Muscle layer of duodenum (tissue), 2 donors: ENCODE measurements at regions not wholly inside any gene's neighbourhood (a gene's known extent, or its start where the extent isn't known, plus 50 kb on each side); places are given as distances from the start of the nearest gene placed in this dataset.
"Not testable (repeated sequence)": the region's sequence is repeated elsewhere in the genome, so short reads cannot be mapped to it uniquely, and the experiment has no call there.

ENCODE experiments used
- H3K27ac ChIP-seq: one replicate; pipeline ENCODE4 v1.7.0; 2013; ENCODE audit warnings: mild to moderate bottlenecking, low read length
- H3K27me3 ChIP-seq: one replicate; pipeline ENCODE4 v1.7.0; 2013; ENCODE audit warnings: low read depth, mild to moderate bottlenecking, control low read depth, low read length
- H3K36me3 ChIP-seq, 2 donors: one replicate each; pipeline ENCODE4 v1.7.0; 2013; ENCODE audit warnings: low read length in 2 of 2, control low read depth in 1 of 2, mild to moderate bottlenecking in 1 of 2; ENCODE audit not compliant: insufficient read depth in 2 of 2, control insufficient read depth in 1 of 2
- H3K4me1 ChIP-seq, 2 donors: one replicate each; pipeline ENCODE4 v1.7.0; 2013; ENCODE audit warnings: low read length in 2 of 2, mild to moderate bottlenecking in 2 of 2, control low read depth in 1 of 2, moderate library complexity in 1 of 2; ENCODE audit not compliant: insufficient read depth in 2 of 2, control insufficient read depth in 1 of 2
- H3K4me3 ChIP-seq, 2 donors: one replicate each; pipeline ENCODE4 v1.7.0; 2013; ENCODE audit warnings: low read length in 2 of 2, low read depth in 1 of 2, mild to moderate bottlenecking in 1 of 2
- H3K9me3 ChIP-seq, 2 donors: one replicate each; pipeline ENCODE4 v1.7.0; 2013; ENCODE audit warnings: low read length in 2 of 2, control low read depth in 1 of 2, mild to moderate bottlenecking in 1 of 2; ENCODE audit not compliant: control insufficient read depth in 1 of 2
- donor health status: healthy.

DNA sequence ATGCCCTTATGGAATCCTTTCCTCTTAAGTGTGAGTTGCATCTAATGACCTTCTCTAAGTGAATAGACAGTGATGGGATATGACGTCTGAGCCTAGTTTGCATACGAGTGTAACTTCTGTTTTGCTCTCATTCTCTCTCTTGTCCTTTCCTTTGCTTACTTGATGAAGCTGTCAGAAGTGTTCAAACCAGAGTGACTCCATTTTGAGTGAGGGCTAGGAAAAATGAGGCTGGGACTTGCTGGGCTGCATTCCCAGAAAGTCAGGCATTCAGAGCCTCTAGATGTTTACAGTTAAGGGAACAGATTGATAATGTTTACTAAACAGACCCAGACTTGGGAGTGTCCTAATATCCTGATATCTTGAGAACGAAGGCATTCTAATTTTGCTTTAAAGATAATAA is 311.2 kb upstream of the SOX4 start:
- H3K36me3 ChIP-seq, H3K27ac ChIP-seq, H3K9me3 ChIP-seq, H3K4me1 ChIP-seq, H3K4me3 ChIP-seq, H3K27me3 ChIP-seq: not testable (repeated sequence)

DNA sequence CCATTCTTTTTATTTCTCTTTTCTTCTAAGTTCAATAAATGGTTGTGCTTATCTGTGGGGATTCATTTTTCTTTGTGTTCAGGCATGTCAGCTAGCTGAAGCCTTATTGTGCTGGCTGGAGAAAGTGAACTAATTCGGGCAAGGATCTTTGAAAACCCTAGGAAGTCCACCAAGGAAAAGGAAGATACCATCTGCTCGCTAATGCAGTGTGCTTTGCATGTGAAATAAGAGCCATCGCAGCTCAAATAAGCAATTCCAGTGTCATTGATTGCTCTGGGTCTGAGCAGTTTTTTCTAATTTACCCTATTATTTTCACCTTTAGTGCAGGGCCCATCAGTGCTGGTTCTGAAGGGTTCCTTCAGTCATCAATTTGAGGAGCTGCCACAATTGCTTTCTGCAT is 309.4 kb upstream of the SOX4 start:
- Histone ChIP-seq H3K36me3 (no peaks in the 10 kb centered on the region), H3K27me3 (no peaks in the 10 kb centered on the region), H3K27ac (no peak overlapping the region), H3K4me1 (no peaks in the 10 kb centered on the region), H3K9me3 (no peaks in the 10 kb centered on the region), H3K4me3 (no peak overlapping the region)

DNA sequence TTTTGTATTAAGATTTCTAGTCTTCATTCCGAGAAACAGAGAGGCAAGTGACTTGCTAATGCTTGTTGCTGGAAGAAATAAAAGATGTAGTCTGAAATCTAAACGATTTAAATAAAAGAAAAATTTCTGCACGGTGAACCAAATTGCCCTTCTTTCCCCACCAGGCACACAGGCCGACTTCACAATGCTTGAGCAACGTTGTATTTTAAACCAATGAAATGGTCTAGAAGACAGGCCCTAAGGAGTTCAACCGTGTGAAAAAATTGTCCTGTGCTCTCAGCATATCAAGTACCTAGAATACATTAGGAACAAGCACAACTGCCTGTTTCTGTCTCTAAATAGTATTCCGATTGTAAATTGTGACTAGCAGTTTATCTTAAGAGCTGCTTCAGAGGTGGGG is 308.8 kb upstream of the SOX4 start:
- no peaks in the 10 kb centered on the region for H3K4me1 ChIP-seq
- no peak overlapping the region for H3K4me3 ChIP-seq
- H3K36me3 ChIP-seq = no peaks in the 10 kb centered on the region
- H3K9me3 ChIP-seq = no peaks in the 10 kb centered on the region
- no peaks in the 10 kb centered on the region for H3K27me3 ChIP-seq
- H3K27ac ChIP-seq = no peak overlapping the region

DNA sequence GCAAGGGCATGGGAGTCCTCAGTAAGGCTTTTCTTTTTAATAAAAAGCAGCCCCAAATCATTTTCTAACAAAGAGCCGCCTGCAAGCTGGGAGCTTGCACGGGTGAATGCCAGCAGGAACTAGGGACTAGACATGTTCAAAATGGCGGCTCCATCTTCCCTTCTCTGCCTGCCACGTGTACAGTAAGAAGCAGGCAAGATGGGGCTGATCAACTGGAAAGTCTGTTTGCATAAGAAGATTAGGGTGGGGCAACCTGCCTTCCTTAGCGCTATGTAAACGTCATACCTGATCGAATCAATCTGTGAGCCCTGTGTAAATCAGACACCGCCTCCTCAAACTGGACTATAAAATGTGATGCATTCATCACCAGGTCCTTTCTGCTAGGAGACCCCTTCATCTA is 299.4 kb upstream of the SOX4 start:
- Histone ChIP-seq H3K27ac (no peak overlapping the region), H3K4me3 (no peak overlapping the region), H3K9me3 (peaks cover 0 to 5% of the 10 kb centered on the region in 2 donors), H3K27me3 (no peaks in the 10 kb centered on the region), H3K36me3 (no peaks in the 10 kb centered on the region), H3K4me1 (no peaks in the 10 kb centered on the region)

DNA sequence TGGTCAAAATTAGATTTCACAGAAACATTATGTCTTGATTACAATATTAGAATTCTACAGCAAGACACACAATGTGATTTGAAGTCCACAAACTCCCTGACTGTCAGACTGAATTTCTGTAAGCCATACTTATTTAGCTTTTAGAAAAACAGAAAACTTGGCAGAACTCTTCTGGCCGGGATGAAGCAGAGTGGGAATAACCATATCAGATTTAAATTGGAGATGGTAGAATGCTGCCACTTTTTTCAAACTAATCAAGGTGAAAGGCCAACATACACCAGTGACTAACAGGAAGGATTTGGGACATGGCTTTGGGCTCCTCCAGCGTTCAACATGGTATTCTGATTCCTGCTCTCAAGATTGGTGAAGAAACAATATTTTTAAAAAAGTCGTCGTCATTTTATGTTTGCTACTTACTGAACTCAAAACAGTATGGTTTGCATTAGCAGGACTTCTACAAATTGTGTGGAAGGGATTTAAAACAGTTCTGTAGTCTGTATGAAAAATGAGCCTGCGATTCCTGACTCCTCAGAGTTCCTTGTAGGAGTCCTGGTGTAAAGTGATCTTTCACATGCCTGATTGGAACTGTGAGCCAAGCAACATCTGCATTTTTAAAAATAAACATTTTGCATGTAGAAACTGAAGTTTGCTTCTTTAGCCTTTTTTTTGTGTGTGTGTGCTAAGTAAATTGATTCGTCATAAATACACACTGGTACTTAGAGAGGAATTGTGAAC is 297.9 kb upstream of the SOX4 start:
- Histone ChIP-seq H3K4me1 (no peaks in the 10 kb centered on the region), H3K36me3 (no peaks in the 10 kb centered on the region), H3K27me3 (no peaks in the 10 kb centered on the region), H3K4me3 (no peak overlapping the region), H3K27ac (no peak overlapping the region), H3K9me3 (peaks cover 0 to 5% of the 10 kb centered on the region in 2 donors)

DNA sequence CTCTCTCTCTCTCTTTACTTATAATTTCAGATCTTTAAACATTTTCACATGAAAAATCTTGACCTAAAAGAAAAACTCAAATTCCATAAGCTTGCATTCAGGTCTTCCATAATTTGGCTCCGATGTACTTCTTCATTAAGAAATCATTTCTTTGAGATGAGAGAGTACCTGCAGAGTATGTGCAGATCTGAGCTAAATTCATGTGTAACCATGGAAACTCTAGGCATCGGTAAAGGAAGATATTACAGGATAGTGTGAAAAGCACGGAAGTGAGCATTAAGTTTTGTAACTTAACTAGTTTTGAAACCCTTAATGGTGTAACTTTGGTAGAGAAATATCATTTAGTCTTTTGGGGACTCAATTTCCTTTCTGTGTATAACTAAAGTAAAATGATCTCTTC is 295.9 kb upstream of the SOX4 start:
- Histone ChIP-seq H3K4me1 (no peaks in the 10 kb centered on the region), H3K27ac (no peak overlapping the region)

DNA sequence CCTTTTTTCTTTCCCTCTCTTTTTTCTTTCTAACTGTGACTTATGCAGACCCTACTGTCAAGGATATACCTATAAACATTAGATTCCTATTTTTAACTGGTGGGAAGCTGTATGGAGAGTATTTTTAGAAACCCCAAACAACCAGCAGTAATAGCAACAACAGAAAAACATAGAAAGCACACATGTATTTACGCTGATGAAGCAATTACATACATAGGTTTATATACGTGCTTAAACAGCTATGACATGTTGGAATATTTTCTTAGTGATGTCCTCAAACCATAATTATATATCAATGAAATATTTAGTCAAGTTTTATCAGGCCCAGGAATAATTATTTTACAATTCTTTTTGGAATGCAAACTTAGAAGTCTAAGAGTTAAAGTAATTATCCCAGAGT is 294.3 kb upstream of the SOX4 start:
- H3K36me3 ChIP-seq = no peaks in the 10 kb centered on the region

More for the DNA sequence above, 295.9 kb upstream of the SOX4 start:
- no peak overlapping the region for H3K4me3 ChIP-seq
- no peaks in the 10 kb centered on the region for H3K9me3 ChIP-seq
- H3K36me3 ChIP-seq = no peaks in the 10 kb centered on the region
- no peaks in the 10 kb centered on the region for H3K27me3 ChIP-seq

DNA sequence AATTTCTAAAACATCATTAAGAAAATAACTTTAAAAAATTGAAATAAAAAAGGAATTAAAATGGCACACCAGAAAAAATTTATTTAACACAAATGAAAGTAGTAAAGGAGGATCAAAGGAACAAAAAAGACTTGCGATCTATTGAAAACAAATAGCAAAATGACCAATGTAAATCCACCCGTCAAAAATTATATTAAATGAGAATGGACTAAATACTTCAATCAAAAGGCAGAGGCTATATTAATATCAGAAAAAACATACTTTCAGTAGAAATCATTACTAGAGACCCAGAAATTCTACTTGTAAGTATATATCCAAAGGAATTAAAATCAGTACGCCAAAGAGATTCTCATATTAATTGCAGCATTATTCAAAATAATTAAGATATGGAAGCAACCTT is 293.1 kb upstream of the SOX4 start:
- Histone ChIP-seq H3K4me3 (no peak overlapping the region), H3K36me3 (no peaks in the 10 kb centered on the region), H3K9me3 (no peaks in the 10 kb centered on the region), H3K4me1 (no peaks in the 10 kb centered on the region), H3K27me3 (no peaks in the 10 kb centered on the region), H3K27ac (no peak overlapping the region)

More for the DNA sequence above, 294.3 kb upstream of the SOX4 start:
- Histone ChIP-seq H3K4me1 (no peaks in the 10 kb centered on the region), H3K27me3 (no peaks in the 10 kb centered on the region), H3K4me3 (no peak overlapping the region), H3K9me3 (no peaks in the 10 kb centered on the region), H3K27ac (no peak overlapping the region)

DNA sequence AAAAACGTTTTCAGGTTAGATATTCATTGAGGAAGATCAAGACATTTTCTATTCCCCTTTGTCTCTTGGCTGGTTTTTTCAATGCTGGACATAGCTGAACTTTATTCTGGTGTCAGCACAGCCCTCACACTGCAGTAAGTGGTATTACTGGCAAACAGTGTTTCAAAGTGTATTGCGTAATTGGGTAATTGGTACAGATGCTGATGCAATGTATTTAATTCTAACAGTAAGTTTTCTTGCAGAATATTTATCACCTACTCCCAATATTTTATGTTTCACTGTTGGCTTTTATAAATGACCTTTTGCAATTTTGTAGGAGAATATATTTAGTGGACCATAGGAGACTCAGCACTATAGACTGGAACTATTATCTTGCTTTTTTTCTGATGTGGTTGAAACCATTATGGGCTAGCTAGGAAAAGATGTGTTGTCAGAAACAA is 287.6 kb upstream of the SOX4 start:
- H3K27ac ChIP-seq = no peak overlapping the region
- H3K9me3 ChIP-seq = no peaks in the 10 kb centered on the region
- no peak overlapping the region for H3K4me3 ChIP-seq
- H3K36me3 ChIP-seq = no peaks in the 10 kb centered on the region
- no peaks in the 10 kb centered on the region for H3K27me3 ChIP-seq
- no peaks in the 10 kb centered on the region for H3K4me1 ChIP-seq

DNA sequence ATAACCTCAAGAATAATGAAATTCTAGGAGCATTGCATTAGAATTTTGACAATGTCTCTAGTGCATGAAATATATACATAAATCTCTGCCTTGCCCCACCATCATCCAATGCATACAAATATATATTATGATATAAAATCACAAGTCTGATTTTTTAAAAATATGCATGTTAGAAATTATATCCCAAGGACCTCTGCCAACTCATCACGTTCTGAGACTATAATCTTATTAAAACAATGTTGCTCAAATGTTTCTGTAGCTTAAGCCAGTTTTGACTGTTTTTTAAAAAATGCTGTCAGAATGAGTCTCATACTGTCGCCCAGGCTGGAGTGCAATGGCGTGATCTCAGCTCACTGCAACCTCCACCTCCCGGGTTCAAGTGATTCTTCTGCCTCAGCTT is 287.0 kb upstream of the SOX4 start:
- Histone ChIP-seq H3K36me3 (no peaks in the 10 kb centered on the region), H3K4me1 (no peaks in the 10 kb centered on the region), H3K4me3 (no peak overlapping the region), H3K27me3 (no peaks in the 10 kb centered on the region), H3K9me3 (no peaks in the 10 kb centered on the region), H3K27ac (no peak overlapping the region)

DNA sequence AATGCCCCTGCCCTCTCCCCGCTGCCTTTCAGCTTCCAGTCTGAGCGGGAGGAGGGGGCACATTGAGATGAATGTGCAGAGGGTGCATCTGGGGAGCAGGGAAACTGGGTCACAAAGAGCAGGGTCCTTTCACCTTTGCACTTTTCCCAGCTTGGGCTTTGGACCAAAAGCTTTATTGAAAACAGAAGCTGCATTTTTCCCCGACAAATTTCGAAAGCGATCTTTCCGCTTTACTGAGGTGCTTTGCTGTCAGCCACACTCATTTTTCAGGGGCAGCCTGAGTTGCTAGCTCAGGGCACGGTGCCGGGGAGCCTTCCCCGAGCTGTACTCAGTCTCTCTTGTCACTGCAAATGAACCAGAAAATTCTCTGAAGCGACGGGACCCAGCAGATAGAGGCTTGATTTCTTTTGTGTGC is 283.7 kb upstream of the SOX4 start:
- Histone ChIP-seq H3K9me3 (no peaks in the 10 kb centered on the region), H3K4me1 (no peaks in the 10 kb centered on the region), H3K27ac (no peak overlapping the region), H3K27me3 (no peaks in the 10 kb centered on the region), H3K36me3 (no peaks in the 10 kb centered on the region), H3K4me3 (peak overlapping the region; percentile 14 to 50)

DNA sequence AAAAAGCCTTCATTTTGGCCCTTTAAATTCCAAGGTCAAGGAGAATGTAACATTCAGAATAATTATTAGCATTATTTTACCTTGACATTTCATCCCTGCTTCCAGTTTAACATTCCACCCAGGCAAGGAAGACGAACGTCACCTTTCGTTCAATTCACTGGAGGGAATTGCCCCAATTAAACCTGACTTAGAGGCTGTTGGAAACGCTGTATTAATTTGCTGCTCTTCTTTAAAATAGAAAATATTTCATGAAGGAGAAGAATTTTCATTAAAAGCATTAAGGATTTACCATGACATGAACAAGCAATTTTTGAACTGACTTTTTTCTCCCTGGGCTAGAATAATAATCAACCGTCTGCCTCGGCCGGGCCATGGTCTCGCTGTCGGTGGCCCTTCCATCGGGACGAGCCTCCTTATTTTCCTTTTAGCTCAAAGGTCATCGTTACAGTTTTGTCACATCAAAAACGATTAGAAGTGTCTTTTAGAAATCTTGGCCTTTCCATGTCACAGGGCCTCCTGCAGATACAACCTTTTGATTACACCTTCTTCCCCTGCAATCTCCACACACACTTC is 282.9 kb upstream of the SOX4 start:
- no peaks in the 10 kb centered on the region for H3K36me3 ChIP-seq
- no peaks in the 10 kb centered on the region for H3K4me1 ChIP-seq
- H3K27ac ChIP-seq = no peak overlapping the region
- H3K4me3 ChIP-seq = no peak overlapping the region
- H3K9me3 ChIP-seq = no peaks in the 10 kb centered on the region
- no peaks in the 10 kb centered on the region for H3K27me3 ChIP-seq
